ENCODE measurements at regions not wholly inside any gene's neighbourhood (a gene's known extent, or its start where the extent isn't known, plus 50 kb on each side); places are given as distances from the start of the nearest gene placed in this dataset.

DNA sequence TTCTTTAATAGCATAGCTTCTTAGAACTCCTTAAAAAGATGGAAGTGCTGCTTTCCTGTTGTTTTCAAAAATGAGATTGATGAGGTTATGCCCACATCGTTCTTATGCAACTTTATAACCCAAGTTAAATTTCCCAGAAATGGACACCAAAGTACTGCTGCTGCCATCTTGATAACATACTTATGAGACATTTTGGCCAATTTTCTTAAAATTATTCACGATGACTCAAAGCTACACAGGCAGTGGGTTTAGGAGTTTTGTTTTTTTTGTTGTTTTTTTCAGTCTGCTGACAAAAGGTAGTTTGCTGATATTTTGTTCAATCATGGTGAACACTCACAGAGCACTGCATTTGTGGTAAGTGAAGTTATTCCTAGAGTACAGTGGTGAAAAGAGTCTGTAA is 54.9 kb upstream of the RFC3 start:
- 68 to 90% methylated on average over 2 of the region's 2 CpGs for WGBS, 2 donors
- Histone ChIP-seq H3K36me3 (replicated peaks in 1 of 2; ENCODE audit: insufficient read depth in 1 of 2, low read depth in 2 of 2) (no peaks in the 10 kb centered on the region), H3K4me3 (no peak overlapping the region), H3K27ac (no peak overlapping the region), H3K9me3 (no peaks in the 10 kb centered on the region), H3K27me3 (no peaks in the 10 kb centered on the region), H3K4me1 (no peaks in the 10 kb centered on the region)
- ATAC-seq (no peak), DNase-seq (no peak)
- TF ChIP-seq, protein P1, sequence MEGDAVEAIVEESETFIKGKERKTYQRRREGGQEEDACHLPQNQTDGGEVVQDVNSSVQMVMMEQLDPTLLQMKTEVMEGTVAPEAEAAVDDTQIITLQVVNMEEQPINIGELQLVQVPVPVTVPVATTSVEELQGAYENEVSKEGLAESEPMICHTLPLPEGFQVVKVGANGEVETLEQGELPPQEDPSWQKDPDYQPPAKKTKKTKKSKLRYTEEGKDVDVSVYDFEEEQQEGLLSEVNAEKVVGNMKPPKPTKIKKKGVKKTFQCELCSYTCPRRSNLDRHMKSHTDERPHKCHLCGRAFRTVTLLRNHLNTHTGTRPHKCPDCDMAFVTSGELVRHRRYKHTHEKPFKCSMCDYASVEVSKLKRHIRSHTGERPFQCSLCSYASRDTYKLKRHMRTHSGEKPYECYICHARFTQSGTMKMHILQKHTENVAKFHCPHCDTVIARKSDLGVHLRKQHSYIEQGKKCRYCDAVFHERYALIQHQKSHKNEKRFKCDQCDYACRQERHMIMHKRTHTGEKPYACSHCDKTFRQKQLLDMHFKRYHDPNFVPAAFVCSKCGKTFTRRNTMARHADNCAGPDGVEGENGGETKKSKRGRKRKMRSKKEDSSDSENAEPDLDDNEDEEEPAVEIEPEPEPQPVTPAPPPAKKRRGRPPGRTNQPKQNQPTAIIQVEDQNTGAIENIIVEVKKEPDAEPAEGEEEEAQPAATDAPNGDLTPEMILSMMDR (IDR thresholded peaks at IDR 0.05), result no peak
- no peak for TF ChIP-seq POLR2A (IDR thresholded peaks at IDR 0.05)
- intact Hi-C loops (cut with DNase I), result no loop called here

DNA sequence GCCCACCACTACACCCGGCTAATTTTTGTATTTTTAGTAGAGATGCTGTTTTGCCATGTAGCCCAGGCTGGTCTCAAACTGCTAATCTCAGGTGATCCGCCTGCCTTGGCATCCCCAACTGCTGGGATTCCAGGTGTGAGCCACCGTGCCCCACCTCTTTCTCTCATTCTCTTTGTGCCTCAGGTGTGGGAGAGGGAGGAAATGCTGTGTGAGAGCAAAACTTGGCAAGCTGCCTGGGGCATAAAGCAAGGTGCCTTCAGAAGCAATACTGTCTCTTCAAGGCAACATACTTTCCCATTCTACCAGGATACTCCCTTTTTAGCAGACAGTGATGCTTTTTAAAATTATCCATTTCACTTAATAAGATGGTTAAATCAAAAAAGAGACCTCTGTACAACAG is 53.2 kb upstream of the RFC3 start:
- no peaks in the 10 kb centered on the region for H3K36me3 ChIP-seq (replicated peaks in 1 of 2; ENCODE audit: insufficient read depth in 1 of 2, low read depth in 2 of 2)
- intact Hi-C loops (cut with DNase I), result no loop called here
- H3K4me1 ChIP-seq, result no peaks in the 10 kb centered on the region
- DNase-seq (peak in 2 of 4 donors; percentile 28 to 52), ATAC-seq (no peak)
- no peak overlapping the region for H3K27ac ChIP-seq
- TF ChIP-seq, protein P1 (IDR thresholded peaks at IDR 0.05), result no peak
- TF ChIP-seq POLR2A (IDR thresholded peaks at IDR 0.05), result no peak
- 67 to 69% methylated on average over 3 of the region's 3 CpGs for WGBS, 2 donors
- H3K9me3 ChIP-seq, result no peaks in the 10 kb centered on the region
- H3K4me3 ChIP-seq, result no peak overlapping the region
- H3K27me3 ChIP-seq, result no peaks in the 10 kb centered on the region

DNA sequence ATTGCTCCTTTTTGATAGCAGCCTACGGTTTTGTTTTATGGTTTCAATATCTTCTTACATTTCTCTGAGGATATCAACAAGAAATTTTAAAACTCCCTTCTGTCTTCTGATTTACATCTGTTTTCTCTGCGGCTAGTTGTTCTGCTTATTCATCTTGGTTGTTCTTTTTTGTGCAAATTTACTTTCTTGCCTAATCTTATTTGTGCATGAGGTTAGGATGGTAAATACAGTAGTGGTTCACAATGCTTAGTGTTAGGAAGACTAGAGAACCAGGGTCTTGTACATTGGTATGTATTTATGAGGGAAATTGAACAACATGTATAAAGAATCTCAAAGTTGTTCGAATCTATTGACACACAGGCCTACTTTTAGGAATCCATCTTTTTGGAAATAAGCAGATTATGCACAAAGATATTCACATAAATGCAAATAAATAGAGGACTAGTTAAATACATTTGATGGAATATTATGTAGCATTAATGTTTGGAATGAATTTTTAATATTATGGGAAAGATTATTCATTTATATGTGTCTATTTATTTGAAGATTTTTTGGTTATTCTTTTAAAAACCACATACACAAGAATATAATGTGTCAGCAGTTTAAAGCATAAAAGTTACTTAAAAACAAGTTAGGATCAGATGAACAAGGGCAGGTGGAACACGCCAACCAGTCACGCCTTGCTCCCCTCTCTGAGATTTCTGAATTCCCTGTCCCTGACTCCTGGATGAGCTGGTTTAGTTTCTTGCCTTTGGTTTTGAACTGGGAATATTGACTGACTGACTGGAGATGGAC is 51.4 kb upstream of the RFC3 start:
- DNase-seq (no peak), ATAC-seq (no peak)
- Histone ChIP-seq H3K9me3 (no peaks in the 10 kb centered on the region), H3K27me3 (no peaks in the 10 kb centered on the region), H3K4me3 (no peak overlapping the region), H3K4me1 (no peaks in the 10 kb centered on the region), H3K27ac (no peak overlapping the region), H3K36me3 (replicated peaks in 1 of 2; ENCODE audit: insufficient read depth in 1 of 2, low read depth in 2 of 2) (no peaks in the 10 kb centered on the region)
- TF ChIP-seq POLR2A (IDR thresholded peaks at IDR 0.05), result no peak
- TF ChIP-seq, protein P1 (IDR thresholded peaks at IDR 0.05), result no peak
- intact Hi-C loops (cut with DNase I), result no loop called here
- 85 to 86% methylated on average over 5 of the region's 5 CpGs for WGBS, 2 donors

DNA sequence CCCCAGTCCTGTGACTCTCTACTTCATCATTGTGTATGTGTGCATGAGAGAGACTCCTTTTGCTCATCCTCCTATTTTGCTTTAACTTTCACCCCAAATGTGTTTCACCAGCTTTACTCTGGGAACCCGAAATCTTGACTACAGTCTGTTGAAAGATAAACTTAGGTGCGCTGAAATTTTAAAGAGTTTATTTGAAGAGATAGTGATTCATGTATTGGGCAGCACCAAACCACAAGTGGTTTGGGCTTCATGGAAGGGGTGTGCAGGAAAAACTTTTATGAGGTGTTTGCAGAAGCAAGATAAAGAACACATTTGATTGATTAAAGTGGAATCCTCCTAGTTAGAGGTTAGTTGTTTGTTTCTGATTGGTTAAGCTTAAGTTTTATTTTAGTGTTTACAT is 50.8 kb upstream of the RFC3 start:
- Histone ChIP-seq H3K4me1 (no peaks in the 10 kb centered on the region), H3K27ac (no peak overlapping the region), H3K36me3 (replicated peaks in 1 of 2; ENCODE audit: insufficient read depth in 1 of 2, low read depth in 2 of 2) (no peaks in the 10 kb centered on the region), H3K9me3 (no peaks in the 10 kb centered on the region), H3K27me3 (no peaks in the 10 kb centered on the region), H3K4me3 (no peak overlapping the region)
- DNase-seq (no peak), ATAC-seq (no peak)
- 90 to 93% methylated on average over 2 of the region's 2 CpGs for WGBS, 2 donors
- intact Hi-C loops (cut with DNase I), result no loop called here
- TF ChIP-seq POLR2A (IDR thresholded peaks at IDR 0.05), result no peak
- TF ChIP-seq, protein P1 (IDR thresholded peaks at IDR 0.05), result no peak
